ENCODE measurements at regions not wholly inside any gene's neighbourhood (a gene's known extent, or its start where the extent isn't known, plus 50 kb on each side); places are given as distances from the start of the nearest gene placed in this dataset.

DNA sequence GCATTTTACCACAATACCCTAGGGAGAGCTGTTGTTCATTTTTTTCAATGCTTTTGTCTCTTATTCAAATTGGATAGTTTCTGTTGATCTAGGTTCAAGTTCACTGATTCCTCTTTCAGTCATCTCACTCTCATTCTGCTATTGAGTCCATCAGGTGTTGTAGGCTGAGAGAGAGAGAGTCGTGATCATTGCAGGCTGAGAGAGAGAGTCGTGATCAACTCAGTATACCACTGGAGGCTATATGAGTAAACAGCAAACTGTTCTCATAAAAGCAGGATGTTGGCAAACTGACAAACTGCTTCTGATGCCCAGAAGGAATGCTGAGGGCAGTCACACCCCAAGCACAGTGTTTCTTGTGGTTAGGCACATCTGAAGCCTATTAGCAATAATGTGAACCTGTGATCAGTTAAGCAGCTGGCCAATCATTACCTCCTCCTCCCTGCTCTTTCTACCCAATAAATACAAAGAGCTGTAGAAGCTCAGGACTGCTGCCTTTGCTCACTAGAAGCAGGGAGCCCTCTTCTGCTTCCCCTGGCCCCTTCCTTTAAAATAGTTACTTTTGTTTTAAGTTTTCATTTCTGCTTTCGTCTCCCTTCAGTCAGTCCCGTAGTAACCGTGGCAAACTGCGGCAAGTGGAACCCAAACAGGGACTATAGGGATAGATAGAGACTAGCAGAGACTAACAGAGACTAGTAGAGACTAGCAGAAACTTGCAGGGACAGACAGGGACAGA is 476.1 kb upstream of the ACO1 start:
- TF ChIP-seq, protein P1, sequence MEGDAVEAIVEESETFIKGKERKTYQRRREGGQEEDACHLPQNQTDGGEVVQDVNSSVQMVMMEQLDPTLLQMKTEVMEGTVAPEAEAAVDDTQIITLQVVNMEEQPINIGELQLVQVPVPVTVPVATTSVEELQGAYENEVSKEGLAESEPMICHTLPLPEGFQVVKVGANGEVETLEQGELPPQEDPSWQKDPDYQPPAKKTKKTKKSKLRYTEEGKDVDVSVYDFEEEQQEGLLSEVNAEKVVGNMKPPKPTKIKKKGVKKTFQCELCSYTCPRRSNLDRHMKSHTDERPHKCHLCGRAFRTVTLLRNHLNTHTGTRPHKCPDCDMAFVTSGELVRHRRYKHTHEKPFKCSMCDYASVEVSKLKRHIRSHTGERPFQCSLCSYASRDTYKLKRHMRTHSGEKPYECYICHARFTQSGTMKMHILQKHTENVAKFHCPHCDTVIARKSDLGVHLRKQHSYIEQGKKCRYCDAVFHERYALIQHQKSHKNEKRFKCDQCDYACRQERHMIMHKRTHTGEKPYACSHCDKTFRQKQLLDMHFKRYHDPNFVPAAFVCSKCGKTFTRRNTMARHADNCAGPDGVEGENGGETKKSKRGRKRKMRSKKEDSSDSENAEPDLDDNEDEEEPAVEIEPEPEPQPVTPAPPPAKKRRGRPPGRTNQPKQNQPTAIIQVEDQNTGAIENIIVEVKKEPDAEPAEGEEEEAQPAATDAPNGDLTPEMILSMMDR (IDR thresholded peaks at IDR 0.05): no peak
- no peak for TF ChIP-seq POLR2A (IDR thresholded peaks at IDR 0.05)

All from testis (tissue), 2 donors.